ENCODE measurements at regions not wholly inside any gene's neighbourhood (a gene's known extent, or its start where the extent isn't known, plus 50 kb on each side); places are given as distances from the start of the nearest gene placed in this dataset.
A peak's percentile ranks its signal among the peaks of the same experiment; 100 is the strongest.

- Histone ChIP-seq H3K27me3 (no peaks in the 10 kb centered on the region), H3K4me1 (ENCODE audit: low read depth) (no peaks in the 10 kb centered on the region), H3K36me3 (no peaks in the 10 kb centered on the region), H3K27ac (no peak overlapping the region), H3K4me3 (no peak overlapping the region), H3K9me3 (ENCODE audit: low read depth) (no peaks in the 10 kb centered on the region)
- peak; percentile 17 for TF ChIP-seq CTCF (IDR thresholded peaks at IDR 0.05; ENCODE audit: low read depth, low read length)
- peak in 1 of 2 donors; percentile 25 for DNase-seq (ENCODE audit: low read depth in 1 of 2, low spot score in 1 of 2)
Observed at GRCh38 chr14:61196034-61196433, 85.1 kb downstream of the TMEM30B start.

GRCh38 chr14:61193476-61193875, 87.7 kb downstream of the TMEM30B start:
- Histone ChIP-seq H3K27ac (no peak overlapping the region), H3K36me3 (no peaks in the 10 kb centered on the region), H3K4me1 (ENCODE audit: low read depth) (no peaks in the 10 kb centered on the region), H3K27me3 (no peaks in the 10 kb centered on the region), H3K4me3 (no peak overlapping the region), H3K9me3 (ENCODE audit: low read depth) (no peaks in the 10 kb centered on the region)
- no peak for TF ChIP-seq CTCF (IDR thresholded peaks at IDR 0.05; ENCODE audit: low read depth, low read length)
- DNase-seq (ENCODE audit: low read depth in 1 of 2, low spot score in 1 of 2): no peak

- no peak for TF ChIP-seq CTCF (IDR thresholded peaks at IDR 0.05; ENCODE audit: low read depth, low read length)
- Histone ChIP-seq H3K9me3 (ENCODE audit: low read depth) (no peaks in the 10 kb centered on the region), H3K27me3 (no peaks in the 10 kb centered on the region), H3K36me3 (no peaks in the 10 kb centered on the region), H3K4me3 (no peak overlapping the region), H3K4me1 (ENCODE audit: low read depth) (no peaks in the 10 kb centered on the region), H3K27ac (no peak overlapping the region)
- DNase-seq (ENCODE audit: low read depth in 1 of 2, low spot score in 1 of 2): no peak
Observed at GRCh38 chr14:61192989-61193388, 88.1 kb downstream of the TMEM30B start.

GRCh38 chr14:61191733-61192132, 89.4 kb downstream of the TMEM30B start:
- TF ChIP-seq CTCF (IDR thresholded peaks at IDR 0.05; ENCODE audit: low read depth, low read length): no peak
- no peaks in the 10 kb centered on the region for H3K27me3 ChIP-seq
- no peak overlapping the region for H3K4me3 ChIP-seq
- peaks cover 6% of the 10 kb centered on the region for H3K4me1 ChIP-seq (ENCODE audit: low read depth)
- H3K36me3 ChIP-seq: no peaks in the 10 kb centered on the region
- DNase-seq (ENCODE audit: low read depth in 1 of 2, low spot score in 1 of 2): no peak
- H3K9me3 ChIP-seq (ENCODE audit: low read depth): no peaks in the 10 kb centered on the region
- H3K27ac ChIP-seq: no peak overlapping the region

- peaks cover 6% of the 10 kb centered on the region for H3K4me1 ChIP-seq (ENCODE audit: low read depth)
- no peaks in the 10 kb centered on the region for H3K9me3 ChIP-seq (ENCODE audit: low read depth)
Observed at GRCh38 chr14:61190341-61190740, 90.8 kb downstream of the TMEM30B start.

More at GRCh38 chr14:61190341-61190740, 90.8 kb downstream of the TMEM30B start:
- H3K4me3 ChIP-seq: no peak overlapping the region
- no peak for DNase-seq (ENCODE audit: low read depth in 1 of 2, low spot score in 1 of 2)
- TF ChIP-seq CTCF (IDR thresholded peaks at IDR 0.05; ENCODE audit: low read depth, low read length): no peak
- no peak overlapping the region for H3K27ac ChIP-seq
- H3K27me3 ChIP-seq: no peaks in the 10 kb centered on the region
- no peaks in the 10 kb centered on the region for H3K36me3 ChIP-seq

Measured in cardiac muscle cell (in vitro differentiated cells and primary cell).